Right lobe of liver (tissue), 6 donors: ENCODE measurements at regions not wholly inside any gene's neighbourhood (a gene's known extent, or its start where the extent isn't known, plus 50 kb on each side); places are given as distances from the start of the nearest gene placed in this dataset.

Experiments used
- ATAC-seq, 4 donors: fragments of 200-7000 bp; cut with Tn5 transposase; one replicate each; pipeline ENCODE4 v1.9.1; 2020; ENCODE audit warnings: mild to moderate bottlenecking in 4 of 4, moderate library complexity in 4 of 4
- DNase-seq, 3 donors: peaks; one replicate each; pipeline ENCODE4 v3.0.0-alpha.2; 2020
- H3K27ac ChIP-seq, 3 donors: fragments of 200-600 bp; one replicate each; pipeline ENCODE4 v1.8.0; 2022
- H3K27me3 ChIP-seq, 2 donors: fragments of 200-600 bp; one replicate each; pipeline ENCODE4 v1.8.0; 2022
- H3K36me3 ChIP-seq, 4 donors: fragments of 200-600 bp; sonication (generic) in 1 of 4; one replicate each; pipeline versions ENCODE4 v1.5.1 to v1.8.0; 2017 to 2022; ENCODE audit warnings: control low read depth in 1 of 4
- H3K4me1 ChIP-seq, 4 donors: fragments of 200-600 bp; sonication (generic) in 1 of 4; one replicate each; pipeline versions ENCODE4 v1.5.1 to v1.8.0; 2017 to 2022; ENCODE audit warnings: control low read depth in 1 of 4
- H3K4me3 ChIP-seq, 3 donors: fragments of 200-600 bp; one replicate each; pipeline ENCODE4 v1.8.0; 2022
- H3K9me3 ChIP-seq, 4 donors: fragments of 200-600 bp; sonication (generic) in 1 of 4; one replicate each; pipeline versions ENCODE4 v1.5.1 to v1.8.0; 2017 to 2022; ENCODE audit warnings: control low read depth in 1 of 4
- CTCF ChIP-seq, 4 donors: fragments of 200-600 bp in 3 of 4; fragments of 450-650 bp in 1 of 4; IDR thresholded peaks; one replicate each; pipeline versions ENCODE4 v1.5.1 to v1.8.0; 2016 to 2022; ENCODE audit warnings: antibody characterized with exemption in 4 of 4, mild to moderate bottlenecking in 2 of 4
- POLR2A ChIP-seq: fragments of 450-650 bp; IDR thresholded peaks from one replicate; pipeline ENCODE4 v1.6.1; 2017; ENCODE audit warnings: antibody characterized with exemption, mild to moderate bottlenecking
- WGBS: methylation state at CpG from one replicate; pipeline ENCODE4 v1.1.6; 2018; ENCODE audit warnings: low coverage, low lambda C conversion rate; ENCODE audit not compliant: insufficient coverage; ENCODE audit errors: missing lambda C conversion rate; 5-methylcytosine and 5-hydroxymethylcytosine counted together
- intact Hi-C, 2 donors: fragments of 100-400 bp; cut with DNase I; formaldehyde crosslinking; loops; one replicate each; pipeline versions ENCODE4 v1.11.2 to v1.14.1; 2022
- donor health status: DM: no; HTN: yes; CAD: no.
- donor health status: DM: no; HTN: no; CAD: no.
- donor health status: DM: no; HTN: no; CAD: no.
- donor health status: DM: no; HTN: yes; CAD: no.
- donor health status: DM: no; HTN: yes; CAD: no.

- DNase-seq = no peak
- Histone ChIP-seq H3K27ac (no peak overlapping the region), H3K9me3 (no peaks in the 10 kb centered on the region), H3K27me3 (no peaks in the 10 kb centered on the region), H3K4me3 (no peak overlapping the region), H3K36me3 (no peaks in the 10 kb centered on the region), H3K4me1 (no peaks in the 10 kb centered on the region)
- 58% methylated on average over 5 of the region's 5 CpGs for WGBS
- TF ChIP-seq POLR2A = no peak
- no peak for TF ChIP-seq CTCF (IDR thresholded peaks at IDR 0.05)
- ATAC-seq = no peak
- intact Hi-C loops = no loop called here
Measured at GRCh38 chr3:170716172-170716805, 130.4 kb upstream of the SLC7A14 start.

GRCh38 chr3:170714562-170715535 is 129.0 kb upstream of the SLC7A14 start:
- Histone ChIP-seq H3K27me3 (no peaks in the 10 kb centered on the region), H3K4me1 (no peaks in the 10 kb centered on the region), H3K27ac (no peak overlapping the region), H3K4me3 (no peak overlapping the region), H3K36me3 (no peaks in the 10 kb centered on the region), H3K9me3 (no peaks in the 10 kb centered on the region)
- intact Hi-C loops = no loop called here
- ATAC-seq (no peak), DNase-seq (no peak)
- TF ChIP-seq CTCF (IDR thresholded peaks at IDR 0.05) = no peak
- TF ChIP-seq POLR2A = no peak
- WGBS = 59% methylated on average over 3 of the region's 3 CpGs

- intact Hi-C loops = no loop called here
Measured at GRCh38 chr3:170714122-170714521, 128.2 kb upstream of the SLC7A14 start.

GRCh38 chr3:170713653-170714052 is 127.8 kb upstream of the SLC7A14 start:
- H3K27ac ChIP-seq = no peak overlapping the region
- H3K9me3 ChIP-seq = no peaks in the 10 kb centered on the region
- H3K4me1 ChIP-seq = no peaks in the 10 kb centered on the region
- TF ChIP-seq POLR2A = no peak
- TF ChIP-seq CTCF (IDR thresholded peaks at IDR 0.05) = no peak
- DNase-seq (no peak), ATAC-seq (no peak)
- no peak overlapping the region for H3K4me3 ChIP-seq
- H3K27me3 ChIP-seq = no peaks in the 10 kb centered on the region
- no peaks in the 10 kb centered on the region for H3K36me3 ChIP-seq
- 61% methylated on average over 4 of the region's 4 CpGs for WGBS
- intact Hi-C loops = no loop called here

More at GRCh38 chr3:170714122-170714521, 128.2 kb upstream of the SLC7A14 start:
- no peak for DNase-seq
- Histone ChIP-seq H3K27me3 (no peaks in the 10 kb centered on the region), H3K4me3 (no peak overlapping the region), H3K4me1 (no peaks in the 10 kb centered on the region), H3K36me3 (no peaks in the 10 kb centered on the region), H3K27ac (no peak overlapping the region), H3K9me3 (no peaks in the 10 kb centered on the region)
- ATAC-seq = no peak
- no peak for TF ChIP-seq POLR2A
- no peak for TF ChIP-seq CTCF (IDR thresholded peaks at IDR 0.05)
- WGBS = 68% methylated on average over 3 of the region's 3 CpGs
